ENCODE measurements at regions not wholly inside any gene's neighbourhood (a gene's known extent, or its start where the extent isn't known, plus 50 kb on each side); places are given as distances from the start of the nearest gene placed in this dataset.

- TF ChIP-seq, protein P1, sequence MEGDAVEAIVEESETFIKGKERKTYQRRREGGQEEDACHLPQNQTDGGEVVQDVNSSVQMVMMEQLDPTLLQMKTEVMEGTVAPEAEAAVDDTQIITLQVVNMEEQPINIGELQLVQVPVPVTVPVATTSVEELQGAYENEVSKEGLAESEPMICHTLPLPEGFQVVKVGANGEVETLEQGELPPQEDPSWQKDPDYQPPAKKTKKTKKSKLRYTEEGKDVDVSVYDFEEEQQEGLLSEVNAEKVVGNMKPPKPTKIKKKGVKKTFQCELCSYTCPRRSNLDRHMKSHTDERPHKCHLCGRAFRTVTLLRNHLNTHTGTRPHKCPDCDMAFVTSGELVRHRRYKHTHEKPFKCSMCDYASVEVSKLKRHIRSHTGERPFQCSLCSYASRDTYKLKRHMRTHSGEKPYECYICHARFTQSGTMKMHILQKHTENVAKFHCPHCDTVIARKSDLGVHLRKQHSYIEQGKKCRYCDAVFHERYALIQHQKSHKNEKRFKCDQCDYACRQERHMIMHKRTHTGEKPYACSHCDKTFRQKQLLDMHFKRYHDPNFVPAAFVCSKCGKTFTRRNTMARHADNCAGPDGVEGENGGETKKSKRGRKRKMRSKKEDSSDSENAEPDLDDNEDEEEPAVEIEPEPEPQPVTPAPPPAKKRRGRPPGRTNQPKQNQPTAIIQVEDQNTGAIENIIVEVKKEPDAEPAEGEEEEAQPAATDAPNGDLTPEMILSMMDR (IDR thresholded peaks at IDR 0.05): no peak
- no peak for TF ChIP-seq POLR2A (IDR thresholded peaks at IDR 0.05)
These were observed 217.7 kb upstream of the ZP4 start for GRCh38 chr1:238108417-238108816.

Data from adrenal gland (tissue), 5 donors.